ENCODE measurements at regions not wholly inside any gene's neighbourhood (a gene's known extent, or its start where the extent isn't known, plus 50 kb on each side); places are given as distances from the start of the nearest gene placed in this dataset.

DNA sequence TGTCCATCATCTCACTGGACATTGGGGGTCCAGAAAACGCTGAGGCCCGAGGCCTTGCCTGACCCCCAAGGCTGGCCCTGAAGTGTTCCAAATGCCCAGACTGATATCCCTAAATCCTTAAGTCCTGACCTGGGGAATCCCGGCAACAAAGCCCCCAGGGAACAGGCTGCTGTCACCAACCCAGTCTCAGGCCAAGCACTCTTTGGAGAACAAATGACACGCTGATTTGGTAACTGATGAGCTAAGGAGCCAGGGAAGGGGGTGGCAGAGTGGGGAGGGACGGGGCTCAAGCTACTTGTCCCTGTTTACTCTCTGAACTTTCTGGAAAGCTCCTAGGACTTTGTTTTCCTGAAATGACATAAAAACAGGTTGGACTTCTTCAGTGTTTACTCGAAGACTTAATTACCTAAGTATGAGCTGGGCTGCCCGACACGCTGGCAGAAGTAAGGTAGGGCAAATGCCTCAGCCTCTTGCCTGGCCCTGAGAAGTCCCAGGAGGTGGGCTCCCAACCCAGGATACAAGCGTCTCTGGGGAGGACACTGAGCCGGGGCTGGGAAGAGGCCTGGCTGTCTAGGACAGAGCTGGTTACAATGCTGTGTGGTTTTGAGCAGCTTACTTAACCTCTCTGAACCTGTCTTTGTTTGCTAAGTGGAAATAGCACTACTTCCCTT lies 105.5 kb upstream of the GLI2 start:
- DNase-seq (ENCODE audit: low read depth) = no peak
- H3K4me3 ChIP-seq (ENCODE audit: low read length) = no peak overlapping the region
- TF ChIP-seq, protein P1, sequence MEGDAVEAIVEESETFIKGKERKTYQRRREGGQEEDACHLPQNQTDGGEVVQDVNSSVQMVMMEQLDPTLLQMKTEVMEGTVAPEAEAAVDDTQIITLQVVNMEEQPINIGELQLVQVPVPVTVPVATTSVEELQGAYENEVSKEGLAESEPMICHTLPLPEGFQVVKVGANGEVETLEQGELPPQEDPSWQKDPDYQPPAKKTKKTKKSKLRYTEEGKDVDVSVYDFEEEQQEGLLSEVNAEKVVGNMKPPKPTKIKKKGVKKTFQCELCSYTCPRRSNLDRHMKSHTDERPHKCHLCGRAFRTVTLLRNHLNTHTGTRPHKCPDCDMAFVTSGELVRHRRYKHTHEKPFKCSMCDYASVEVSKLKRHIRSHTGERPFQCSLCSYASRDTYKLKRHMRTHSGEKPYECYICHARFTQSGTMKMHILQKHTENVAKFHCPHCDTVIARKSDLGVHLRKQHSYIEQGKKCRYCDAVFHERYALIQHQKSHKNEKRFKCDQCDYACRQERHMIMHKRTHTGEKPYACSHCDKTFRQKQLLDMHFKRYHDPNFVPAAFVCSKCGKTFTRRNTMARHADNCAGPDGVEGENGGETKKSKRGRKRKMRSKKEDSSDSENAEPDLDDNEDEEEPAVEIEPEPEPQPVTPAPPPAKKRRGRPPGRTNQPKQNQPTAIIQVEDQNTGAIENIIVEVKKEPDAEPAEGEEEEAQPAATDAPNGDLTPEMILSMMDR (conservative IDR thresholded peaks at IDR 0.05; ENCODE audit: low read depth, low read length) = no peak

DNA sequence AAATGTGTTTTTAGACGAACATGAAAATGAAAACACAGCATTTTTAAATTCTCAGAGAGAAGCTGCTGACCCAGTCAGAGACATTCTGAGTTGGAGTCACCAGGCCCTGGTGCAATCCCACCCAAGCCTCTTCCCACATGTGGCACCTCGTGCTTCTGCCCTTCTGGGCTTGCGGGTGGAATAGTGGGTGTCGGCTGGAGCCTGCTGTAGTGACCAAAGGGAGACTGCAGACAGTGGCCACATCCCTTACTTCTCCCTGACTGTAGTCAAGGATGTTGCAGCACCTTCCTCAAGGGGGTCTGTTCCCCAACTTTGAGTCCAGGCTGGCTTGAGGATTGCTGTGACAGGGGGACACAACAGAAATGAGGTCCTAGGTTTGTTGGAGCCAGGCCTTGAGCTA lies 104.4 kb upstream of the GLI2 start:
- H3K4me3 ChIP-seq (ENCODE audit: low read length) = no peak overlapping the region
- DNase-seq (ENCODE audit: low read depth) = no peak
- TF ChIP-seq, protein P1 (conservative IDR thresholded peaks at IDR 0.05; ENCODE audit: low read depth, low read length) = no peak

DNA sequence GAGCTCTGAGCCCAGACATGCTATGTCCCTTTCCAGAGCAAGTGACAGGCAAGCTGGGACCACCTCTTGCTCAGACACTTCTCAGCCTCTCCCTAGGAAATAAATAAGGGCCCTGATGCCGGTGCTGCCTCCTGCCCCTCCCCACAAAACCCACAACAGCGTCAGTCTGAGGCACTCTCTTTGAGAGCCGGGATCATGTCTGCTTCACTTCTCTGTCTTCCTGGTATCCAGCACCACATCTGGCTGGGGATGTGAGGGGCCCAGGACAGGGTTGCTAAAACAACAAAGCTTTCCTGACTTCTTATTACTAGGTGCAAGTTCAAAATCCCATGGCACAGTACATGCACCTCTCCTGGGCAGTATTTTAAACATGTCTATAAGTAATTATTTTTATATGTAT lies 103.9 kb upstream of the GLI2 start:
- DNase-seq (ENCODE audit: low read depth) = no peak
- TF ChIP-seq, protein P1 (conservative IDR thresholded peaks at IDR 0.05; ENCODE audit: low read depth, low read length) = no peak
- no peak overlapping the region for H3K4me3 ChIP-seq (ENCODE audit: low read length)

DNA sequence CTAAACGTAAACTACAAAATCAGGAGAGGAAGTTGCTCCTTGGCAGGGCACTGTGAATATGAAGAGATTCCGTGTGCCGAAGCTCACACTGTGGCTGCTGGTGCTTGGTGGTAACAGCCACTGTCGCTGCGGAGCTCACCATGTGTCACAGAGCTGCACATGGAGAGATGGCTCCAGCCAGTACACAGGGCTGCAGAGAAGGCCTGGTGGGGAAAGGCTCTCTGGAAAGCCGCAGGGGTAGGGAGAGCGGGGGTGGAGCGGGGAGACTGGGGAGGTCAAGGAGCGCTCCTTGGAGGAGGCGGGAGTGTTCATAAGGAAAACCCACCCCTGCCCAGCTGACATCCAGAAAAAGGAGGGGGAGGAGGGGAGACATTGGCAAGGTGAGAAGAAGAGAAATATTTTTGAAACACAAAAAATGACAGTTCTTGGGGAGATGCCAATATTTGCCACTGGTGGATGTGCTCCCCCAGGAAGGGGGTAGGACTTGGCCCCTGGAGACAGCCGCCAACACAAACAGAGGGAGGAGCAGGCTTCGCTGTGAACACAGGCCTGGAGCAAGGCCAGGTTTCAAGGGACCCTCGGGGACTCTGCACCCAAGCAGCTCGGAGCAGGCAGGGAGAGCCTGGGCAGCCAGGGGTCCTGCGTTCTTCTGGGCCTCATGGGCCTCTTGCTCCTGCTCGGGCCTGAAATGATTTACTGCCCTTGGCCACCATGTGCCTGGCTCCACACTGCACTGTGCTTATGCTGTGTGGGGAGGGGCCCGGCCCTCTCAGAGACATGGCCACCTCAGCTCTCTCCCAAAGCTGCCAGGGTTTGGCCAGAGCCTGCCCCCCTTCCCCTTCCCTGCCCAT lies 102.6 kb upstream of the GLI2 start:
- TF ChIP-seq, protein P1 (conservative IDR thresholded peaks at IDR 0.05; ENCODE audit: low read depth, low read length) = no peak
- DNase-seq (ENCODE audit: low read depth) = no peak
- no peak overlapping the region for H3K4me3 ChIP-seq (ENCODE audit: low read length)

DNA sequence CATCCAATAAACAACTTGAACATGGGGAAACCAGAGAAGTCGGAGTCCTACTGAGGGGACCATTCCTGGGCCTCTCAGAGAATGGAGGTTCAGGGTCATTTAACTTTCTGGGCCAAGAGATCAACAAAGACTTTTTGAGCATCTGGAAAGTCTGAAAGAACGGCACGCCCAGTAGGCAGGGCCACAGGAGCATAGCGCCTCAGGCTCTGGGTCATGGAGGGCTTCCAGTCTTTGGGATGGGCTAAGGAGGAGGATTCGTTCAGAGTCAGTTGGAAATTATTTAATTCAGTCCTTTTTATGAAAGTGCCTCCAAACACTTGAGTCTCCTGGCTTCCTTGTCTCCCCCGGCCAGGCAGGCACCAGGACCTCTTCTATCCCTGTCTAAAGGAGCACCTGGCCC lies 101.1 kb upstream of the GLI2 start:
- no peak overlapping the region for H3K4me3 ChIP-seq (ENCODE audit: low read length)
- TF ChIP-seq, protein P1 (conservative IDR thresholded peaks at IDR 0.05; ENCODE audit: low read depth, low read length) = no peak
- no peak for DNase-seq (ENCODE audit: low read depth)

DNA sequence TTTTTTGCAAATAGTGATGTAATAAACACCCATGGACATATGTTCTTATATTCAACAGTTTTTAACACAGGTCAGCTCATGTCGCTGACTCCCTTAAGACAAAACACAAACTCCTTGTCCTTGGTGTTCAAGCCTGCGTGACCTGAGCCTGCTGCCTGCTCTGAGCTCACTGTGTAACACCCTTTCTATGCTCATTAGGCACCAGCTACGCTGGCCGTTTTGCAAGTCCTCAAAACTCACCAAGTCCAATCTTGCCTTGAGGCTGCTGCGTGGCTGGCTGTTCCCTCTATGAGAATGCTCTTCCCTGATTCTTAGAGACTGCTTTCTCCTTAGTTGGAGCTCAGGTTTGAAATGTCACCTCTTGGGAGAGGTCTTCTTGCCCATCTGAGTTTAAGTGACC lies 100.5 kb upstream of the GLI2 start:
- DNase-seq (ENCODE audit: low read depth) = no peak
- H3K4me3 ChIP-seq (ENCODE audit: low read length) = no peak overlapping the region
- TF ChIP-seq, protein P1 (conservative IDR thresholded peaks at IDR 0.05; ENCODE audit: low read depth, low read length) = no peak

DNA sequence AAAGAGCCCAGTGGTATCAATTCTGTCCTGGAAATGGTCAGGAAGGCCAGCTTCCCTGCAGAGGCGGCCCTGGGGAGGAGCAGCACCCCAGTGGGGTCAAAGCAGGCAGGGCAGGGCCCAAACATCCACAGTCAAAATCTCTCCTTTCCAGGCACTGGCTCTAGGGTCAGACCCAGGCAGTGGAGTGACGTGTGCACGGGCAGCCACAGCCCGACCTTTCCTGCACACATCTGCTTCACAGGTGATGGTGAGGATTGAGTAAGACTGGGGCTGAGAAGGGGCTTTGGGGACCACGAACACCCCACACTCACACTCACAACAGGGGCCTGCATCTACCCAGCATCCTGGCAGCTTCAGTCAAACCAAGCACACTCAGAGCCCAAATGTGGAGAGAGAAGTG lies 97.8 kb upstream of the GLI2 start:
- TF ChIP-seq, protein P1 (conservative IDR thresholded peaks at IDR 0.05; ENCODE audit: low read depth, low read length) = no peak
- no peak for DNase-seq (ENCODE audit: low read depth)
- no peak overlapping the region for H3K4me3 ChIP-seq (ENCODE audit: low read length)
